GM21447 (cell line): ENCODE measurements at regions not wholly inside any gene's neighbourhood (a gene's known extent, or its start where the extent isn't known, plus 50 kb on each side); places are given as distances from the start of the nearest gene placed in this dataset.

Experiments used
- ATAC-seq: cut with Tn5 transposase; IDR thresholded peaks from one replicate; pipeline ENCODE4 v1.9.1; 2021; ENCODE audit not compliant: unreplicated experiment

GRCh38 chr2:128549094-128549493, 230.4 kb upstream of the HS6ST1 start:
- ATAC-seq: no peak

- no peak for ATAC-seq
Observed at GRCh38 chr2:128549646-128550260, 231.1 kb upstream of the HS6ST1 start.

GRCh38 chr2:128550389-128550788, 231.7 kb upstream of the HS6ST1 start:
- no peak for ATAC-seq

GRCh38 chr2:128550801-128551416, 232.2 kb upstream of the HS6ST1 start:
- ATAC-seq: no peak

GRCh38 chr2:128551435-128551834, 232.8 kb upstream of the HS6ST1 start:
- ATAC-seq: no peak

GRCh38 chr2:128552141-128552805, 233.6 kb upstream of the HS6ST1 start:
- ATAC-seq: no peak

GRCh38 chr2:128552806-128553551, 234.3 kb upstream of the HS6ST1 start:
- no peak for ATAC-seq

- no peak for ATAC-seq
Observed at GRCh38 chr2:128554151-128554769, 235.6 kb upstream of the HS6ST1 start.

GRCh38 chr2:128555433-128555832, 236.8 kb upstream of the HS6ST1 start:
- no peak for ATAC-seq

- no peak for ATAC-seq
Observed at GRCh38 chr2:128556089-128556488, 237.4 kb upstream of the HS6ST1 start.

GRCh38 chr2:128556633-128557032, 238.0 kb upstream of the HS6ST1 start:
- ATAC-seq: no peak

GRCh38 chr2:128557069-128557468, 238.4 kb upstream of the HS6ST1 start:
- no peak for ATAC-seq

GRCh38 chr2:128557831-128558241, 239.2 kb upstream of the HS6ST1 start:
- ATAC-seq: no peak

GRCh38 chr2:128558441-128558840, 239.8 kb upstream of the HS6ST1 start:
- ATAC-seq: no peak

- no peak for ATAC-seq
Observed at GRCh38 chr2:128558895-128559532, 240.3 kb upstream of the HS6ST1 start.

- ATAC-seq: no peak
Observed at GRCh38 chr2:128559533-128560515, 241.2 kb upstream of the HS6ST1 start.

GRCh38 chr2:128560718-128561117, 242.1 kb upstream of the HS6ST1 start:
- no peak for ATAC-seq

- no peak for ATAC-seq
Observed at GRCh38 chr2:128562471-128563347, 244.0 kb upstream of the HS6ST1 start.

GRCh38 chr2:128563348-128563687, 244.7 kb upstream of the HS6ST1 start:
- ATAC-seq: no peak
